SU-DHL-6 (cell line): ENCODE measurements at regions not wholly inside any gene's neighbourhood (a gene's known extent, or its start where the extent isn't known, plus 50 kb on each side); places are given as distances from the start of the nearest gene placed in this dataset.

Experiments
- H2AFZ ChIP-seq: fragments of 200-600 bp; sonication (generic); 2 replicates; pipeline ENCODE4 v1.6.1; 2014; ENCODE audit warnings: low read depth, mild to moderate bottlenecking, moderate library complexity, mixed read lengths, antibody characterized with exemption, low read length; ENCODE audit not compliant: severe bottlenecking
- H3F3A ChIP-seq: fragments of 200-600 bp; shearing (Covaris generic); 2 replicates; pipeline ENCODE4 v1.6.0; 2016; ENCODE audit warnings: antibody characterized with exemption, mild to moderate bottlenecking; ENCODE audit not compliant: insufficient read depth
- H3K27ac ChIP-seq: fragments of 200-600 bp; sonication (generic); 2 replicates; pipeline ENCODE4 v1.5.1; 2016; ENCODE audit warnings: low read depth, mild to moderate bottlenecking, low read length, moderate library complexity, mixed read lengths
- H3K27me3 ChIP-seq: fragments of 200-600 bp; sonication (generic), shearing (Covaris generic); 2 replicates; pipeline ENCODE4 v1.6.0; 2014; ENCODE audit warnings: mild to moderate bottlenecking, low read length
- H3K36me3 ChIP-seq: fragments of 200-600 bp; sonication (generic); 2 replicates; pipeline ENCODE4 v1.6.1; 2014; ENCODE audit warnings: mild to moderate bottlenecking, low read length, mixed read lengths
- H3K4me2 ChIP-seq: fragments of 300-600, 200-600 bp; shearing (Covaris generic), sonication (generic); 2 replicates; pipeline ENCODE4 v1.6.0; 2014; ENCODE audit warnings: low read length, low read depth, mild to moderate bottlenecking; ENCODE audit not compliant: poor library complexity, severe bottlenecking
- H3K4me3 ChIP-seq: fragments of 200-600 bp; sonication (generic); 2 replicates; pipeline ENCODE4 v1.5.1; 2014; ENCODE audit warnings: antibody characterized with exemption, low read length, mild to moderate bottlenecking, mixed read lengths; ENCODE audit not compliant: insufficient read depth, poor library complexity, severe bottlenecking
- H3K79me2 ChIP-seq: fragments of 200-600 bp; sonication (generic); 2 replicates; pipeline ENCODE4 v1.6.1; 2014; ENCODE audit warnings: mild to moderate bottlenecking, low read length, moderate library complexity; ENCODE audit not compliant: insufficient read depth
- H3K9ac ChIP-seq: fragments of 200-600 bp; sonication (generic); 2 replicates; pipeline ENCODE4 v1.7.0; 2014; ENCODE audit warnings: mild to moderate bottlenecking, low read length
- H3K9me2 ChIP-seq: fragments of 200-600 bp; sonication (generic); replicated peaks from 2 replicates; pipeline ENCODE4 v1.6.1; 2014; ENCODE audit warnings: low read length; ENCODE audit not compliant: insufficient read depth
- H3K9me3 ChIP-seq: fragments of 200-600 bp; sonication (generic); 2 replicates; pipeline ENCODE4 v1.6.1; 2014; ENCODE audit warnings: low read length, mixed read lengths; ENCODE audit not compliant: insufficient read depth
- H4K20me1 ChIP-seq: fragments of 200-600 bp; sonication (generic); 2 replicates; pipeline ENCODE4 v1.6.1; 2014; ENCODE audit warnings: low read depth, mild to moderate bottlenecking, antibody characterized with exemption, low read length, moderate library complexity, mixed read lengths
- EZH2phosphoT487 ChIP-seq: fragments of 200-600 bp; sonication (generic), shearing (Covaris generic); conservative IDR thresholded peaks from 2 replicates; pipeline ENCODE4 v1.6.1; 2018; ENCODE audit warnings: mild to moderate bottlenecking, antibody characterized with exemption, low read length, moderate library complexity, mixed read lengths
- TF ChIP-seq, protein P1 (sequence below): fragments of 200-600 bp; sonication (generic); IDR thresholded peaks from one replicate; pipeline ENCODE4 v1.5.1; 2017; ENCODE audit warnings: antibody characterized with exemption, mild to moderate bottlenecking, low read length, moderate library complexity; ENCODE audit not compliant: insufficient read depth, poor library complexity, severe bottlenecking

- H3K4me3 ChIP-seq = no peak overlapping the region
- H2AFZ ChIP-seq = no peak overlapping the region
- H3K9me3 ChIP-seq = no peaks in the 10 kb centered on the region
- TF ChIP-seq, protein P1, sequence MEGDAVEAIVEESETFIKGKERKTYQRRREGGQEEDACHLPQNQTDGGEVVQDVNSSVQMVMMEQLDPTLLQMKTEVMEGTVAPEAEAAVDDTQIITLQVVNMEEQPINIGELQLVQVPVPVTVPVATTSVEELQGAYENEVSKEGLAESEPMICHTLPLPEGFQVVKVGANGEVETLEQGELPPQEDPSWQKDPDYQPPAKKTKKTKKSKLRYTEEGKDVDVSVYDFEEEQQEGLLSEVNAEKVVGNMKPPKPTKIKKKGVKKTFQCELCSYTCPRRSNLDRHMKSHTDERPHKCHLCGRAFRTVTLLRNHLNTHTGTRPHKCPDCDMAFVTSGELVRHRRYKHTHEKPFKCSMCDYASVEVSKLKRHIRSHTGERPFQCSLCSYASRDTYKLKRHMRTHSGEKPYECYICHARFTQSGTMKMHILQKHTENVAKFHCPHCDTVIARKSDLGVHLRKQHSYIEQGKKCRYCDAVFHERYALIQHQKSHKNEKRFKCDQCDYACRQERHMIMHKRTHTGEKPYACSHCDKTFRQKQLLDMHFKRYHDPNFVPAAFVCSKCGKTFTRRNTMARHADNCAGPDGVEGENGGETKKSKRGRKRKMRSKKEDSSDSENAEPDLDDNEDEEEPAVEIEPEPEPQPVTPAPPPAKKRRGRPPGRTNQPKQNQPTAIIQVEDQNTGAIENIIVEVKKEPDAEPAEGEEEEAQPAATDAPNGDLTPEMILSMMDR = no peak
- TF ChIP-seq EZH2phosphoT487 = no peak
- no peaks in the 10 kb centered on the region for H3K36me3 ChIP-seq
- no peak overlapping the region for H3K27ac ChIP-seq
- H3K4me2 ChIP-seq = no peak overlapping the region
- no peaks in the 10 kb centered on the region for H4K20me1 ChIP-seq
- no peaks in the 10 kb centered on the region for H3F3A ChIP-seq
- no peak overlapping the region for H3K9ac ChIP-seq
- no peaks in the 10 kb centered on the region for H3K79me2 ChIP-seq
- no peaks in the 10 kb centered on the region for H3K27me3 ChIP-seq
- H3K9me2 ChIP-seq = no peaks in the 10 kb centered on the region
Measured at GRCh38 chr10:78321500-78321899, 287.8 kb downstream of the RPS24 start.

DNA sequence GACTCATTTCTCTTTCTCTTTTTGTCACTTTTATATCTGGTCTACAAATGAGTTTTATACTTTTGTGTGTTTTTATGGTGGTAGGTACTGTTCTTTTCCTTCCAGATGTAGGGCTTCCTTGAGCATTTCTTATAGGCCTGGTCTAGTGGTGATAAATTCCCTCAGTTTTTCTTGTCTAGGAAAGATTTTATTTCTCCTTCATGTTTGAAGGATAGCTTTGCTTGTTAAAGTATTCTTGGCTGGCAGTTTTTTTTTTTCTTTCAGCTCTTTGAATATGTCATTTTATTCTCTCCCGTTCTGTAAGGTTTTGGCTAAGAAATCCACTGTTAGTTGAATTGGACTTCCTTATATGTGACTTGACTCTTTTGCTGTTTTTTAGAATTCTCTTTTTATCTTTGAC is 292.7 kb downstream of the RPS24 start:
- H4K20me1 ChIP-seq = no peaks in the 10 kb centered on the region
- no peak overlapping the region for H2AFZ ChIP-seq
- no peak overlapping the region for H3K4me3 ChIP-seq
- no peaks in the 10 kb centered on the region for H3K27me3 ChIP-seq
- no peaks in the 10 kb centered on the region for H3K9me3 ChIP-seq
- no peak overlapping the region for H3K9ac ChIP-seq
- H3K4me2 ChIP-seq = no peak overlapping the region
- no peaks in the 10 kb centered on the region for H3K36me3 ChIP-seq
- TF ChIP-seq, protein P1 = no peak
- no peak for TF ChIP-seq EZH2phosphoT487
- H3K79me2 ChIP-seq = no peaks in the 10 kb centered on the region
- H3K27ac ChIP-seq = no peak overlapping the region
- H3K9me2 ChIP-seq = no peaks in the 10 kb centered on the region
- no peaks in the 10 kb centered on the region for H3F3A ChIP-seq

- H2AFZ ChIP-seq = no peak overlapping the region
- no peaks in the 10 kb centered on the region for H3K9me3 ChIP-seq
- TF ChIP-seq, protein P1 = no peak
- no peak for TF ChIP-seq EZH2phosphoT487
- no peaks in the 10 kb centered on the region for H3F3A ChIP-seq
- no peaks in the 10 kb centered on the region for H3K36me3 ChIP-seq
- no peak overlapping the region for H3K27ac ChIP-seq
- H3K79me2 ChIP-seq = no peaks in the 10 kb centered on the region
- H3K9me2 ChIP-seq = no peaks in the 10 kb centered on the region
- no peaks in the 10 kb centered on the region for H3K27me3 ChIP-seq
- H3K4me2 ChIP-seq = no peak overlapping the region
- H4K20me1 ChIP-seq = no peaks in the 10 kb centered on the region
- no peak overlapping the region for H3K9ac ChIP-seq
- H3K4me3 ChIP-seq = no peak overlapping the region
Measured at GRCh38 chr10:78327778-78328591, 294.3 kb downstream of the RPS24 start.
